ENCODE measurements at regions not wholly inside any gene's neighbourhood (a gene's known extent, or its start where the extent isn't known, plus 50 kb on each side); places are given as distances from the start of the nearest gene placed in this dataset.

GRCh38 chr1:195894411-195894810 lies 713.8 kb downstream of the KCNT2 start:
- Histone ChIP-seq H2AFZ (ENCODE audit: low read length) (no peak overlapping the region), H3F3A (ENCODE audit: low read depth) (no peaks in the 10 kb centered on the region), H3K4me3 (ENCODE audit: low read length, poor library complexity, severe bottlenecking) (no peak overlapping the region), H3K36me3 (ENCODE audit: insufficient read depth, low read length) (no peaks in the 10 kb centered on the region), H3K4me1 (ENCODE audit: insufficient read depth, low read length, poor library complexity, severe bottlenecking) (no peaks in the 10 kb centered on the region), H3K9ac (ENCODE audit: low read depth, low read length, poor library complexity, severe bottlenecking) (no peak overlapping the region), H3K79me2 (ENCODE audit: insufficient read depth, low read length) (no peaks in the 10 kb centered on the region), H3K9me2 (replicated peaks; ENCODE audit: low read depth, low read length) (no peaks in the 10 kb centered on the region), H3K27me3 (ENCODE audit: insufficient read depth, low read length, poor library complexity, severe bottlenecking) (no peaks in the 10 kb centered on the region), H3K9me3 (ENCODE audit: insufficient read depth, low read depth, low read length) (no peaks in the 10 kb centered on the region), H3K4me2 (ENCODE audit: low read depth, low read length, poor library complexity, severe bottlenecking) (no peak overlapping the region), H4K20me1 (ENCODE audit: insufficient read depth, low read length, poor library complexity, severe bottlenecking) (no peaks in the 10 kb centered on the region)
- TF ChIP-seq EZH2phosphoT487 (IDR thresholded peaks at IDR 0.05; ENCODE audit: borderline replicate concordance) (no peak), CTCF (conservative IDR thresholded peaks at IDR 0.05; ENCODE audit: low read length) (no peak)

GRCh38 chr1:195886000-195886399 lies 722.2 kb downstream of the KCNT2 start:
- Histone ChIP-seq H3K9ac (ENCODE audit: low read depth, low read length, poor library complexity, severe bottlenecking) (no peak overlapping the region), H3K4me1 (ENCODE audit: insufficient read depth, low read length, poor library complexity, severe bottlenecking) (no peaks in the 10 kb centered on the region), H2AFZ (ENCODE audit: low read length) (no peak overlapping the region), H3K9me3 (ENCODE audit: insufficient read depth, low read depth, low read length) (no peaks in the 10 kb centered on the region), H3K79me2 (ENCODE audit: insufficient read depth, low read length) (no peaks in the 10 kb centered on the region), H3K36me3 (ENCODE audit: insufficient read depth, low read length) (no peaks in the 10 kb centered on the region), H3K4me3 (ENCODE audit: low read length, poor library complexity, severe bottlenecking) (no peak overlapping the region), H3K27me3 (ENCODE audit: insufficient read depth, low read length, poor library complexity, severe bottlenecking) (no peaks in the 10 kb centered on the region), H4K20me1 (ENCODE audit: insufficient read depth, low read length, poor library complexity, severe bottlenecking) (no peaks in the 10 kb centered on the region), H3K9me2 (replicated peaks; ENCODE audit: low read depth, low read length) (no peaks in the 10 kb centered on the region), H3K4me2 (ENCODE audit: low read depth, low read length, poor library complexity, severe bottlenecking) (no peak overlapping the region), H3F3A (ENCODE audit: low read depth) (no peaks in the 10 kb centered on the region)
- TF ChIP-seq CTCF (conservative IDR thresholded peaks at IDR 0.05; ENCODE audit: low read length): peak; percentile 41
- no peak for TF ChIP-seq EZH2phosphoT487 (IDR thresholded peaks at IDR 0.05; ENCODE audit: borderline replicate concordance)

- no peaks in the 10 kb centered on the region for H3K9me3 ChIP-seq (ENCODE audit: insufficient read depth, low read depth, low read length)
- H3K36me3 ChIP-seq (ENCODE audit: insufficient read depth, low read length): no peaks in the 10 kb centered on the region
- H3F3A ChIP-seq (ENCODE audit: low read depth): no peaks in the 10 kb centered on the region
- H3K4me2 ChIP-seq (ENCODE audit: low read depth, low read length, poor library complexity, severe bottlenecking): no peak overlapping the region
- no peak overlapping the region for H3K9ac ChIP-seq (ENCODE audit: low read depth, low read length, poor library complexity, severe bottlenecking)
- TF ChIP-seq CTCF (conservative IDR thresholded peaks at IDR 0.05; ENCODE audit: low read length) (no peak), EZH2phosphoT487 (IDR thresholded peaks at IDR 0.05; ENCODE audit: borderline replicate concordance) (no peak)
- no peaks in the 10 kb centered on the region for H3K9me2 ChIP-seq (replicated peaks; ENCODE audit: low read depth, low read length)
- H3K27me3 ChIP-seq (ENCODE audit: insufficient read depth, low read length, poor library complexity, severe bottlenecking): no peaks in the 10 kb centered on the region
- H4K20me1 ChIP-seq (ENCODE audit: insufficient read depth, low read length, poor library complexity, severe bottlenecking): no peaks in the 10 kb centered on the region
- H3K79me2 ChIP-seq (ENCODE audit: insufficient read depth, low read length): no peaks in the 10 kb centered on the region
- H3K4me1 ChIP-seq (ENCODE audit: insufficient read depth, low read length, poor library complexity, severe bottlenecking): no peaks in the 10 kb centered on the region
- H3K4me3 ChIP-seq (ENCODE audit: low read length, poor library complexity, severe bottlenecking): no peak overlapping the region
- H2AFZ ChIP-seq (ENCODE audit: low read length): no peak overlapping the region
Observed at GRCh38 chr1:195878478-195878877, 729.8 kb downstream of the KCNT2 start.

All from Loucy (cell line).